ENCODE measurements at regions not wholly inside any gene's neighbourhood (a gene's known extent, or its start where the extent isn't known, plus 50 kb on each side); places are given as distances from the start of the nearest gene placed in this dataset.

- TF ChIP-seq, protein P1, sequence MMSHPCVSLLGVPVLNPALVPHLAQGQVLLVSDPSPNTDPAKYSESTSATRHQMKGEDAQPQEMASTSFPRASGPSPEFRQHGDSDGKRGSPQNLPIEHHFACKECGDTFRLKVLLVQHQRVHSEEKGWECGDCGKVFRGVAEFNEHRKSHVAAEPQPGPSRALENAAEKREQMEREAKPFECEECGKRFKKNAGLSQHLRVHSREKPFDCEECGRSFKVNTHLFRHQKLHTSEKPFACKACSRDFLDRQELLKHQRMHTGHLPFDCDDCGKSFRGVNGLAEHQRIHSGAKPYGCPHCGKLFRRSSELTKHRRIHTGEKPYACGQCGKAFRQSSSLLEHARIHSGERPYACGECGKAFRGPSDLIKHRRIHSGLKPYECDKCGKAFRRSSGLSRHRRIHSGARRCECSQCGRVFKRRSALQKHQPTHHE (CRISPR knock-in tag; IDR thresholded peaks at IDR 0.05; ENCODE audit: borderline replicate concordance) = no peak
- TF ChIP-seq, protein P2, sequence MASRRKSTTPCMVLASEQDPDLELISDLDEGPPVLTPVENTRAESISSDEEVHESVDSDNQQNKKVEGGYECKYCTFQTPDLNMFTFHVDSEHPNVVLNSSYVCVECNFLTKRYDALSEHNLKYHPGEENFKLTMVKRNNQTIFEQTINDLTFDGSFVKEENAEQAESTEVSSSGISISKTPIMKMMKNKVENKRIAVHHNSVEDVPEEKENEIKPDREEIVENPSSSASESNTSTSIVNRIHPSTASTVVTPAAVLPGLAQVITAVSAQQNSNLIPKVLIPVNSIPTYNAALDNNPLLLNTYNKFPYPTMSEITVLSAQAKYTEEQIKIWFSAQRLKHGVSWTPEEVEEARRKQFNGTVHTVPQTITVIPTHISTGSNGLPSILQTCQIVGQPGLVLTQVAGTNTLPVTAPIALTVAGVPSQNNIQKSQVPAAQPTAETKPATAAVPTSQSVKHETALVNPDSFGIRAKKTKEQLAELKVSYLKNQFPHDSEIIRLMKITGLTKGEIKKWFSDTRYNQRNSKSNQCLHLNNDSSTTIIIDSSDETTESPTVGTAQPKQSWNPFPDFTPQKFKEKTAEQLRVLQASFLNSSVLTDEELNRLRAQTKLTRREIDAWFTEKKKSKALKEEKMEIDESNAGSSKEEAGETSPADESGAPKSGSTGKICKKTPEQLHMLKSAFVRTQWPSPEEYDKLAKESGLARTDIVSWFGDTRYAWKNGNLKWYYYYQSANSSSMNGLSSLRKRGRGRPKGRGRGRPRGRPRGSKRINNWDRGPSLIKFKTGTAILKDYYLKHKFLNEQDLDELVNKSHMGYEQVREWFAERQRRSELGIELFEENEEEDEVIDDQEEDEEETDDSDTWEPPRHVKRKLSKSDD (CRISPR knock-in tag; IDR thresholded peaks at IDR 0.05; ENCODE audit: low read depth) = peak; percentile 75; the same call in 1 of the 2 replicates
- no peak for TF ChIP-seq ZNF672 (CRISPR knock-in tag; IDR thresholded peaks at IDR 0.05)
- peak; percentile 67; the same call in 1 of the 2 replicates for TF ChIP-seq ZBTB25 (CRISPR knock-in tag; IDR thresholded peaks at IDR 0.05)
- 0 out of 2 replicates have a peak, but pooled peaks have one; percentile 46 for TF ChIP-seq THYN1 (CRISPR knock-in tag; IDR thresholded peaks at IDR 0.05; ENCODE audit: borderline replicate concordance, low read depth)
- peak; percentile 85; the same call in 1 of the 2 replicates for TF ChIP-seq ZNF350 (CRISPR knock-in tag; IDR thresholded peaks at IDR 0.05; ENCODE audit: borderline replicate concordance, low read depth)
- 0 out of 2 replicates have a peak, but pooled peaks have one; percentile 8 for TF ChIP-seq ZNF629 (CRISPR knock-in tag; conservative IDR thresholded peaks at IDR 0.05)
- TF ChIP-seq BORCS8-MEF2B (CRISPR knock-in tag; IDR thresholded peaks at IDR 0.05) = peak; percentile 70; the same call in 1 of the 2 replicates
- TF ChIP-seq, protein P3, sequence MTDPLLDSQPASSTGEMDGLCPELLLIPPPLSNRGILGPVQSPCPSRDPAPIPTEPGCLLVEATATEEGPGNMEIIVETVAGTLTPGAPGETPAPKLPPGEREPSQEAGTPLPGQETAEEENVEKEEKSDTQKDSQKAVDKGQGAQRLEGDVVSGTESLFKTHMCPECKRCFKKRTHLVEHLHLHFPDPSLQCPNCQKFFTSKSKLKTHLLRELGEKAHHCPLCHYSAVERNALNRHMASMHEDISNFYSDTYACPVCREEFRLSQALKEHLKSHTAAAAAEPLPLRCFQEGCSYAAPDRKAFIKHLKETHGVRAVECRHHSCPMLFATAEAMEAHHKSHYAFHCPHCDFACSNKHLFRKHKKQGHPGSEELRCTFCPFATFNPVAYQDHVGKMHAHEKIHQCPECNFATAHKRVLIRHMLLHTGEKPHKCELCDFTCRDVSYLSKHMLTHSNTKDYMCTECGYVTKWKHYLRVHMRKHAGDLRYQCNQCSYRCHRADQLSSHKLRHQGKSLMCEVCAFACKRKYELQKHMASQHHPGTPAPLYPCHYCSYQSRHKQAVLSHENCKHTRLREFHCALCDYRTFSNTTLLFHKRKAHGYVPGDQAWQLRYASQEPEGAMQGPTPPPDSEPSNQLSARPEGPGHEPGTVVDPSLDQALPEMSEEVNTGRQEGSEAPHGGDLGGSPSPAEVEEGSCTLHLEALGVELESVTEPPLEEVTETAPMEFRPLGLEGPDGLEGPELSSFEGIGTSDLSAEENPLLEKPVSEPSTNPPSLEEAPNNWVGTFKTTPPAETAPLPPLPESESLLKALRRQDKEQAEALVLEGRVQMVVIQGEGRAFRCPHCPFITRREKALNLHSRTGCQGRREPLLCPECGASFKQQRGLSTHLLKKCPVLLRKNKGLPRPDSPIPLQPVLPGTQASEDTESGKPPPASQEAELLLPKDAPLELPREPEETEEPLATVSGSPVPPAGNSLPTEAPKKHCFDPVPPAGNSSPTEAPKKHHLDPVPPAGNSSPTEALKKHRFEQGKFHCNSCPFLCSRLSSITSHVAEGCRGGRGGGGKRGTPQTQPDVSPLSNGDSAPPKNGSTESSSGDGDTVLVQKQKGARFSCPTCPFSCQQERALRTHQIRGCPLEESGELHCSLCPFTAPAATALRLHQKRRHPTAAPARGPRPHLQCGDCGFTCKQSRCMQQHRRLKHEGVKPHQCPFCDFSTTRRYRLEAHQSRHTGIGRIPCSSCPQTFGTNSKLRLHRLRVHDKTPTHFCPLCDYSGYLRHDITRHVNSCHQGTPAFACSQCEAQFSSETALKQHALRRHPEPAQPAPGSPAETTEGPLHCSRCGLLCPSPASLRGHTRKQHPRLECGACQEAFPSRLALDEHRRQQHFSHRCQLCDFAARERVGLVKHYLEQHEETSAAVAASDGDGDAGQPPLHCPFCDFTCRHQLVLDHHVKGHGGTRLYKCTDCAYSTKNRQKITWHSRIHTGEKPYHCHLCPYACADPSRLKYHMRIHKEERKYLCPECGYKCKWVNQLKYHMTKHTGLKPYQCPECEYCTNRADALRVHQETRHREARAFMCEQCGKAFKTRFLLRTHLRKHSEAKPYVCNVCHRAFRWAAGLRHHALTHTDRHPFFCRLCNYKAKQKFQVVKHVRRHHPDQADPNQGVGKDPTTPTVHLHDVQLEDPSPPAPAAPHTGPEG (CRISPR knock-in tag; IDR thresholded peaks at IDR 0.05) = no peak
- TF ChIP-seq PHF21A (CRISPR knock-in tag; IDR thresholded peaks at IDR 0.05) = peak; percentile 91
- TF ChIP-seq SNAI1 (CRISPR knock-in tag; IDR thresholded peaks at IDR 0.05; ENCODE audit: borderline replicate concordance) = no peak
- TF ChIP-seq KLF16 (CRISPR knock-in tag; IDR thresholded peaks at IDR 0.05) = peak in 1 of 2 experiments; percentile 84; a peak in 2 of 4 replicates
- TF ChIP-seq RFX3 (CRISPR knock-in tag; IDR thresholded peaks at IDR 0.05) = no peak
- TF ChIP-seq NAIF1 (CRISPR knock-in tag; IDR thresholded peaks at IDR 0.05; ENCODE audit: borderline replicate concordance) = no peak
- TF ChIP-seq ZNF205 (CRISPR knock-in tag; IDR thresholded peaks at IDR 0.05) = peak; percentile 42; the same call in 1 of the 2 replicates
Observed at GRCh38 chr2:200756618-200757321, 54.9 kb upstream of the BZW1 start (continued).

All from HepG2 (cell line).